Cardiac muscle cell (in vitro differentiated cells and primary cell): ENCODE measurements at regions not wholly inside any gene's neighbourhood (a gene's known extent, or its start where the extent isn't known, plus 50 kb on each side); places are given as distances from the start of the nearest gene placed in this dataset.

ENCODE experiments used
- DNase-seq, 2 donors: peaks; one replicate each; pipeline versions ENCODE4 v3.0.0 to v3.0.0-alpha.2; 2010 to 2017; ENCODE audit warnings: low read depth in 1 of 2, low spot score in 1 of 2
- H3K27ac ChIP-seq: fragments of 200-600 bp; sonication (generic); 2 replicates; pipeline ENCODE4 v1.5.1; 2016
- H3K27me3 ChIP-seq: fragments of 200-600 bp; sonication (generic); 2 replicates; pipeline ENCODE4 v1.6.0; 2016; ENCODE audit warnings: control low read depth
- H3K36me3 ChIP-seq: fragments of 200-600 bp; sonication (generic); 2 replicates; pipeline ENCODE4 v1.5.1; 2016; ENCODE audit warnings: control low read depth
- H3K4me1 ChIP-seq: fragments of 200-600 bp; sonication (generic); 2 replicates; pipeline ENCODE4 v1.8.1; 2017; ENCODE audit warnings: low read depth, mild to moderate bottlenecking, mixed run types
- H3K4me3 ChIP-seq: fragments of 200-600 bp; sonication (generic); 2 replicates; pipeline ENCODE4 v1.5.1; 2016; ENCODE audit warnings: mild to moderate bottlenecking
- H3K9me3 ChIP-seq: fragments of 200-600 bp; sonication (generic); 2 replicates; pipeline ENCODE4 v1.5.1; 2017; ENCODE audit warnings: low read depth, mild to moderate bottlenecking, control low read depth
- CTCF ChIP-seq: IDR thresholded peaks from 2 replicates; pipeline ENCODE4 v1.5.1; 2012; ENCODE audit warnings: low read depth, mild to moderate bottlenecking, low read length

GRCh38 chr16:66273053-66273452 is 93.4 kb upstream of the CDH5 start:
- H3K4me3 ChIP-seq = no peak overlapping the region
- no peak overlapping the region for H3K27ac ChIP-seq
- no peaks in the 10 kb centered on the region for H3K9me3 ChIP-seq
- no peak for TF ChIP-seq CTCF
- no peak for DNase-seq
- H3K27me3 ChIP-seq = peaks cover 8% of the 10 kb centered on the region
- no peaks in the 10 kb centered on the region for H3K4me1 ChIP-seq
- H3K36me3 ChIP-seq = no peaks in the 10 kb centered on the region

- no peaks in the 10 kb centered on the region for H3K36me3 ChIP-seq
- no peak overlapping the region for H3K27ac ChIP-seq
- DNase-seq = no peak
- peaks cover 8% of the 10 kb centered on the region for H3K27me3 ChIP-seq
- no peak for TF ChIP-seq CTCF
- no peaks in the 10 kb centered on the region for H3K9me3 ChIP-seq
- no peaks in the 10 kb centered on the region for H3K4me1 ChIP-seq
- no peak overlapping the region for H3K4me3 ChIP-seq
These were observed 94.0 kb upstream of the CDH5 start for GRCh38 chr16:66272461-66272860.

- H3K27ac ChIP-seq = no peak overlapping the region
- H3K4me1 ChIP-seq = no peaks in the 10 kb centered on the region
- H3K27me3 ChIP-seq = peaks cover 8% of the 10 kb centered on the region
- no peak for TF ChIP-seq CTCF
- no peak for DNase-seq
- H3K9me3 ChIP-seq = no peaks in the 10 kb centered on the region
- H3K4me3 ChIP-seq = no peak overlapping the region
- no peaks in the 10 kb centered on the region for H3K36me3 ChIP-seq
These were observed 95.1 kb upstream of the CDH5 start for GRCh38 chr16:66271074-66272060.

GRCh38 chr16:66270333-66270927 is 96.1 kb upstream of the CDH5 start:
- peak; percentile 80 to 90 for DNase-seq
- Histone ChIP-seq H3K36me3 (no peaks in the 10 kb centered on the region), H3K4me3 (no peak overlapping the region), H3K27ac (no peak overlapping the region), H3K4me1 (no peaks in the 10 kb centered on the region), H3K9me3 (no peaks in the 10 kb centered on the region), H3K27me3 (peaks cover 8% of the 10 kb centered on the region)
- peak; percentile 71 for TF ChIP-seq CTCF

GRCh38 chr16:66269617-66270332 is 96.7 kb upstream of the CDH5 start:
- H3K9me3 ChIP-seq = no peaks in the 10 kb centered on the region
- no peak overlapping the region for H3K4me3 ChIP-seq
- peak in 1 of 2 donors; percentile 65 for DNase-seq
- no peak for TF ChIP-seq CTCF
- no peak overlapping the region for H3K27ac ChIP-seq
- H3K4me1 ChIP-seq = no peaks in the 10 kb centered on the region
- H3K27me3 ChIP-seq = peaks cover 8% of the 10 kb centered on the region
- H3K36me3 ChIP-seq = no peaks in the 10 kb centered on the region
